ENCODE measurements at regions not wholly inside any gene's neighbourhood (a gene's known extent, or its start where the extent isn't known, plus 50 kb on each side); places are given as distances from the start of the nearest gene placed in this dataset.
A peak's percentile ranks its signal among the peaks of the same experiment; 100 is the strongest.

- H3K9me2 ChIP-seq (replicated peaks; ENCODE audit: low read length), result no peaks in the 10 kb centered on the region
- no TSS peak for BruUV-seq (replicated peaks)
- H4K20me1 ChIP-seq (ENCODE audit: low read length), result no peaks in the 10 kb centered on the region
- no peak overlapping the region for H3K4me3 ChIP-seq (ENCODE audit: low read length)
- no peaks in the 10 kb centered on the region for H3K4me1 ChIP-seq (ENCODE audit: insufficient read depth, low read length)
- H2AFZ ChIP-seq (ENCODE audit: low read length), result no peak overlapping the region
- H3K9ac ChIP-seq (ENCODE audit: low read length), result no peak overlapping the region
- no peaks in the 10 kb centered on the region for H3K27me3 ChIP-seq (ENCODE audit: low read length)
- H3K9me3 ChIP-seq (ENCODE audit: low read length), result no peaks in the 10 kb centered on the region
- H3K4me2 ChIP-seq (ENCODE audit: low read length), result no peak overlapping the region
- no peak for TF ChIP-seq CTCF (conservative IDR thresholded peaks at IDR 0.05; ENCODE audit: low read depth, low read length)
- TF ChIP-seq EZH2phosphoT487 (IDR thresholded peaks at IDR 0.05; ENCODE audit: borderline replicate concordance, low read length), result no peak
- no peak for TF ChIP-seq EZH2 (IDR thresholded peaks at IDR 0.05; ENCODE audit: low read length, unreplicated experiment)
- H3K79me2 ChIP-seq (ENCODE audit: low read length), result no peaks in the 10 kb centered on the region
- H3K27ac ChIP-seq (ENCODE audit: low read length), result no peak overlapping the region
- ChIA-PET POLR2A (ENCODE audit: unreplicated experiment) (interaction anchor here (0.7 kb wide), 1 partner anchor 1238 kb away, joined by 4 read pairs; no protein-coding TSS in a partner anchor), CTCF (no interaction called here)
- H3K36me3 ChIP-seq (ENCODE audit: low read depth, low read length), result no peaks in the 10 kb centered on the region
- intact Hi-C loops (cut with micrococcal nuclease), result no loop called here
- peak; percentile 57 for ATAC-seq
- DNase-seq, result no peak
- no peaks in the 10 kb centered on the region for H3F3A ChIP-seq (ENCODE audit: low read length, unreplicated experiment)
Measured at GRCh38 chr12:78315028-78315427, 484.3 kb downstream of the NAV3 start.

GRCh38 chr12:78316136-78316535 is 485.4 kb downstream of the NAV3 start:
- H3K4me1 ChIP-seq (ENCODE audit: insufficient read depth, low read length), result no peaks in the 10 kb centered on the region
- no peak overlapping the region for H3K4me2 ChIP-seq (ENCODE audit: low read length)
- H3K9ac ChIP-seq (ENCODE audit: low read length), result no peak overlapping the region
- no peak overlapping the region for H2AFZ ChIP-seq (ENCODE audit: low read length)
- H3K27me3 ChIP-seq (ENCODE audit: low read length), result no peaks in the 10 kb centered on the region
- no peaks in the 10 kb centered on the region for H3K79me2 ChIP-seq (ENCODE audit: low read length)
- BruUV-seq (replicated peaks), result no TSS peak
- no peak overlapping the region for H3K27ac ChIP-seq (ENCODE audit: low read length)
- ChIA-PET POLR2A (ENCODE audit: unreplicated experiment) (no interaction called here), CTCF (no interaction called here)
- no peaks in the 10 kb centered on the region for H3F3A ChIP-seq (ENCODE audit: low read length, unreplicated experiment)
- H3K4me3 ChIP-seq (ENCODE audit: low read length), result no peak overlapping the region
- H4K20me1 ChIP-seq (ENCODE audit: low read length), result no peaks in the 10 kb centered on the region
- no peaks in the 10 kb centered on the region for H3K9me2 ChIP-seq (replicated peaks; ENCODE audit: low read length)
- H3K36me3 ChIP-seq (ENCODE audit: low read depth, low read length), result no peaks in the 10 kb centered on the region
- intact Hi-C loops (cut with micrococcal nuclease), result no loop called here
- no peak; the same call in 1 of the 2 replicates for ATAC-seq
- TF ChIP-seq EZH2 (IDR thresholded peaks at IDR 0.05; ENCODE audit: low read length, unreplicated experiment) (no peak), CTCF (conservative IDR thresholded peaks at IDR 0.05; ENCODE audit: low read depth, low read length) (no peak), EZH2phosphoT487 (IDR thresholded peaks at IDR 0.05; ENCODE audit: borderline replicate concordance, low read length) (no peak)
- DNase-seq, result no peak
- no peaks in the 10 kb centered on the region for H3K9me3 ChIP-seq (ENCODE audit: low read length)

GRCh38 chr12:78316631-78317468 is 486.2 kb downstream of the NAV3 start:
- intact Hi-C loops (cut with micrococcal nuclease), result no loop called here
- Histone ChIP-seq H3F3A (ENCODE audit: low read length, unreplicated experiment) (no peaks in the 10 kb centered on the region), H4K20me1 (ENCODE audit: low read length) (no peaks in the 10 kb centered on the region), H3K4me3 (ENCODE audit: low read length) (no peak overlapping the region), H3K36me3 (ENCODE audit: low read depth, low read length) (no peaks in the 10 kb centered on the region), H3K9ac (ENCODE audit: low read length) (no peak overlapping the region), H3K4me1 (ENCODE audit: insufficient read depth, low read length) (no peaks in the 10 kb centered on the region), H3K9me3 (ENCODE audit: low read length) (no peaks in the 10 kb centered on the region), H3K27ac (ENCODE audit: low read length) (no peak overlapping the region), H3K4me2 (ENCODE audit: low read length) (no peak overlapping the region), H3K79me2 (ENCODE audit: low read length) (no peaks in the 10 kb centered on the region), H2AFZ (ENCODE audit: low read length) (no peak overlapping the region), H3K27me3 (ENCODE audit: low read length) (no peaks in the 10 kb centered on the region), H3K9me2 (replicated peaks; ENCODE audit: low read length) (no peaks in the 10 kb centered on the region)
- TF ChIP-seq CTCF (conservative IDR thresholded peaks at IDR 0.05; ENCODE audit: low read depth, low read length), result no peak
- TF ChIP-seq EZH2 (IDR thresholded peaks at IDR 0.05; ENCODE audit: low read length, unreplicated experiment), result no peak
- no peak for TF ChIP-seq EZH2phosphoT487 (IDR thresholded peaks at IDR 0.05; ENCODE audit: borderline replicate concordance, low read length)
- no TSS peak for BruUV-seq (replicated peaks)
- ATAC-seq (no peak; the same call in 1 of the 2 replicates), DNase-seq (no peak)
- ChIA-PET POLR2A (ENCODE audit: unreplicated experiment) (no interaction called here), CTCF (no interaction called here)
